H1 (cell line): ENCODE measurements at regions not wholly inside any gene's neighbourhood (a gene's known extent, or its start where the extent isn't known, plus 50 kb on each side); places are given as distances from the start of the nearest gene placed in this dataset.

Experiments
- CEBPB ChIP-seq: IDR thresholded peaks from 2 replicates; pipeline ENCODE4 v1.6.1; 2012; ENCODE audit warnings: low read depth, low read length
- CHD2 ChIP-seq: IDR thresholded peaks from 2 replicates; pipeline ENCODE4 v1.6.1; 2012; ENCODE audit warnings: low read length, improper control_type of control experiment
- EZH2 ChIP-seq: fragments of 200-600 bp; sonication (generic); IDR thresholded peaks from 2 replicates; pipeline ENCODE4 v1.7.1; 2012; ENCODE audit warnings: low read depth, mild to moderate bottlenecking, moderate library complexity, low read length, inconsistent platforms; ENCODE audit not compliant: severe bottlenecking
- POLR2AphosphoS5 ChIP-seq: IDR thresholded peaks from 2 replicates; pipeline ENCODE4 v1.6.1; 2011; ENCODE audit warnings: low read depth, low read length
- SP1 ChIP-seq: IDR thresholded peaks from 2 replicates; pipeline ENCODE4 v1.6.1; 2011; ENCODE audit warnings: low read depth, low read length
- YY1 ChIP-seq: IDR thresholded peaks from 2 replicates; pipeline ENCODE4 v1.6.1; 2011; ENCODE audit warnings: low read depth, mild to moderate bottlenecking, low read length
- TF ChIP-seq, protein P1 (sequence below), 3 experiments: IDR thresholded peaks; 1 replicate in 2 of 3; 2 replicates in 1 of 3; pipeline versions ENCODE4 v1.5.1 to v1.6.1; 2011; ENCODE audit warnings: low read length in 3 of 3, mild to moderate bottlenecking in 3 of 3, inconsistent platforms in 2 of 3, low read depth in 1 of 3, moderate library complexity in 1 of 3; ENCODE audit not compliant: insufficient read depth in 1 of 3; ENCODE audit errors: control extremely low read depth in 1 of 3
- TF ChIP-seq, protein P2 (sequence below): IDR thresholded peaks from 2 replicates; pipeline ENCODE4 v1.6.1; 2011; ENCODE audit warnings: low read length, improper control_type of control experiment

DNA sequence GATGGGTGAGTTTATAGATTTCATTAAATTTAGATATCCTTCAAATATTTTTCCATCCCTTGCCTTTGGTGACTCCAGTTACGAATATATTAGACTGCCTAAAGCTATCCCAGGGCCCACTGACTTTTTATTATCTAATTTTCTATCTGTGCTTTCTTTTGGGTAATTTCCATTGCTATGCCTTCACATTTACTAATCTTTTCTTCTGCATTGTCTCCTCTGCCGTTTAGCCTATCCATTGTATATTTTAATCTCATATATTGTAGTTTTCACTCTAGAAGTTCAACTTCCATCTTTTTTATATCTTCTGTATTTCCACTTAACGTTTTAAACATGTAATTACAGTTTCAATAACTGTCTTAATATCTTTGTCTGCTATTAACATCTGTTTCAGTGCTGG is 78.6 kb upstream of the HDAC9 start:
- TF ChIP-seq, protein P1, sequence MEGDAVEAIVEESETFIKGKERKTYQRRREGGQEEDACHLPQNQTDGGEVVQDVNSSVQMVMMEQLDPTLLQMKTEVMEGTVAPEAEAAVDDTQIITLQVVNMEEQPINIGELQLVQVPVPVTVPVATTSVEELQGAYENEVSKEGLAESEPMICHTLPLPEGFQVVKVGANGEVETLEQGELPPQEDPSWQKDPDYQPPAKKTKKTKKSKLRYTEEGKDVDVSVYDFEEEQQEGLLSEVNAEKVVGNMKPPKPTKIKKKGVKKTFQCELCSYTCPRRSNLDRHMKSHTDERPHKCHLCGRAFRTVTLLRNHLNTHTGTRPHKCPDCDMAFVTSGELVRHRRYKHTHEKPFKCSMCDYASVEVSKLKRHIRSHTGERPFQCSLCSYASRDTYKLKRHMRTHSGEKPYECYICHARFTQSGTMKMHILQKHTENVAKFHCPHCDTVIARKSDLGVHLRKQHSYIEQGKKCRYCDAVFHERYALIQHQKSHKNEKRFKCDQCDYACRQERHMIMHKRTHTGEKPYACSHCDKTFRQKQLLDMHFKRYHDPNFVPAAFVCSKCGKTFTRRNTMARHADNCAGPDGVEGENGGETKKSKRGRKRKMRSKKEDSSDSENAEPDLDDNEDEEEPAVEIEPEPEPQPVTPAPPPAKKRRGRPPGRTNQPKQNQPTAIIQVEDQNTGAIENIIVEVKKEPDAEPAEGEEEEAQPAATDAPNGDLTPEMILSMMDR (IDR thresholded peaks at IDR 0.05; ENCODE audit: control extremely low read depth in 1 of 3, insufficient read depth in 1 of 3, low read depth in 1 of 3, low read length in 3 of 3): no peak
- no peak for TF ChIP-seq EZH2
- TF ChIP-seq POLR2AphosphoS5: no peak
- no peak for TF ChIP-seq CHD2
- TF ChIP-seq SP1: no peak
- no peak for TF ChIP-seq YY1
- TF ChIP-seq, protein P2, sequence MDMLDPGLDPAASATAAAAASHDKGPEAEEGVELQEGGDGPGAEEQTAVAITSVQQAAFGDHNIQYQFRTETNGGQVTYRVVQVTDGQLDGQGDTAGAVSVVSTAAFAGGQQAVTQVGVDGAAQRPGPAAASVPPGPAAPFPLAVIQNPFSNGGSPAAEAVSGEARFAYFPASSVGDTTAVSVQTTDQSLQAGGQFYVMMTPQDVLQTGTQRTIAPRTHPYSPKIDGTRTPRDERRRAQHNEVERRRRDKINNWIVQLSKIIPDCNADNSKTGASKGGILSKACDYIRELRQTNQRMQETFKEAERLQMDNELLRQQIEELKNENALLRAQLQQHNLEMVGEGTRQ: no peak
- no peak for TF ChIP-seq CEBPB
